Retinal pigment epithelial cell (primary cell): ENCODE measurements at regions not wholly inside any gene's neighbourhood (a gene's known extent, or its start where the extent isn't known, plus 50 kb on each side); places are given as distances from the start of the nearest gene placed in this dataset.
A peak's percentile ranks its signal among the peaks of the same experiment; 100 is the strongest.

Experiments
- DNase-seq: peaks from one replicate; pipeline ENCODE4 v3.0.0-alpha.2; 2010; ENCODE audit warnings: low read depth
- H3K4me3 ChIP-seq: 2 replicates; pipeline ENCODE4 v1.5.1; 2011; ENCODE audit warnings: mild to moderate bottlenecking, low read length, control low read depth, moderate library complexity
- CTCF ChIP-seq: conservative IDR thresholded peaks from 2 replicates; pipeline ENCODE4 v1.5.1; 2011; ENCODE audit warnings: low read depth, low read length, control low read depth, inconsistent platforms

GRCh38 chr7:113004726-113005454, 81.7 kb downstream of the GPR85 start:
- no peak for TF ChIP-seq CTCF
- DNase-seq = no peak
- H3K4me3 ChIP-seq = no peak overlapping the region

DNA sequence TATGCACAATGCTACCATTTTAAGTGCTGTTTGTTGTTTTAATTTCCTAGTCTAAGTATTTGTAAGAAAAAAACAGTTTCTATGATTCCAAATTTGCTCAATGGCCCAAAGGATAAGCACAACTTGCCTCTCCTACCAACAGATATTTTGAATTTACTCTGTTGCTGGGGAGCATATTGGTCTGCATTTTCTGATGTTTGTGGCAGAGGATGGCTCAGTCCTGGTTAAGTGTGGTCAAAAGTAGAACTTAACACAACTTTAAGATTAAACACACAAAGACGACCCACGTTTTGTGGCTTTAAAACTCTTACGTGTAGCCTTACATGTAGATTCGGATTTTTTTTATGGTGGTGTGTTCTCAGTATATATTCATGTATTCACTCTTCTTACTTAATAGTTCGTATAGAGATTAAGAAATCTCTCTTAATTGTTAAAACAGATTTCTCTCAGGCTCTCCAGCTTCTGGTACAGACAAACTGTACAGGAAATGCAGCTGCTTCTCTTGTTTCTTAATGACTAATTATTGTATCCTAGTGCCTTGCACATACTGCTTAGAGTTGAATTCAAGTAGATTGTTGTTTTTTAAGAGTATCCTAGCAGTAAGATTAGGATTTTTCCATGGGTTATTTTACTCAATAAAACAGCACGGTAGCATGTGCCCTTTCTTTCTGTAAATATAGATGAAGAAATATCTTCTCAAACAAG, 86.2 kb downstream of the GPR85 start:
- no peak overlapping the region for H3K4me3 ChIP-seq
- DNase-seq = no peak
- TF ChIP-seq CTCF = no peak

DNA sequence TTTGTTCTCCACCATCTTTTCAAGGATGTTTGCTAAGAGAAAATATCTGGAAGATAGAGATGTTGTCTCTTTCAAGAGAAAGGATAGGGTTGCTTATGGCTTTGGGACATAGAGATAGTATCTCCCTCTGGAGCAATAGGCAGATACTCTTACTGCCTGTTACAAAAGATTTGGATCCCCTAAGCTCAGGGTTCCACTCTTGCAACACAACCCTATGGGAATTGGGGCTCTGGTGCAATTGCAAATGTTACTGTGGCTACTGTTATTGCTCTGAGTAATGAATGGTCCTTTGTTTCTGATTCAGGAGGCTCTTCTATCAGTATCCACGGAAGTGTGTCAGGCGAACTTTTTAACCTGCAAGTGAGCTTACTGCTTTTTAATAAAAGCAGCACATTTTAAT, 88.8 kb downstream of the GPR85 start:
- no peak for DNase-seq
- H3K4me3 ChIP-seq = no peak overlapping the region
- no peak for TF ChIP-seq CTCF

DNA sequence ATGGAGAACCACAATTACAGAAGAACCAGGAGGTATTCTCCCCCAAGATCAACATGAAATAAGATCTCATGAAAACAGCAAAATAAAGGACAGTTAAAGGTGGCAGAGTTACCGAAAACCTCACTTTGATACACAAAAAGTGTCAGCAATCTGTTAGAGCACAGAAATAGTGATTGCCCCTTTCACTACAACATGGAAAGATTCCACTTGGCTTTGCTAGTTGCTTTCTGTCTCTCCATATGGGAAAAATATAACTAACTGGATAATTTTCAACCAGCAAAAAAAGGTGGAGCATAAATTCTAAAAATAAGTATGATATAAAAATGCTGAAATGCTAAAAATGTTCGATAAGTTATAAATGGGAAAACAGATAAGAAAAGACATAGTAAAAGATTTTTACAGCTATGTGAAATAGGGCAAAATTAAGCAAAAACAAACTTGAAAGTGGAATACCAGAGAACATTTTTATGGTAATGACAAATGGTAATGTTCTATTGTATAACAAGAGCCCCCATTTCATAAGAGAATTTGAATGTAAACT, 90.2 kb downstream of the GPR85 start:
- no peak overlapping the region for H3K4me3 ChIP-seq
- no peak for TF ChIP-seq CTCF

GRCh38 chr7:112995059-112995824, 91.4 kb downstream of the GPR85 start:
- H3K4me3 ChIP-seq = no peak overlapping the region
- no peak for TF ChIP-seq CTCF

More for the DNA sequence above, 90.2 kb downstream of the GPR85 start:
- DNase-seq = no peak

GRCh38 chr7:112994656-112995055, 92.0 kb downstream of the GPR85 start:
- no peak for TF ChIP-seq CTCF
- H3K4me3 ChIP-seq = no peak overlapping the region
- no peak for DNase-seq

More at GRCh38 chr7:112995059-112995824, 91.4 kb downstream of the GPR85 start:
- DNase-seq = peak; percentile 2
